Embryonic facial prominence (tissue), 1 donor: ENCODE measurements at regions not wholly inside any gene's neighbourhood (a gene's known extent, or its start where the extent isn't known, plus 50 kb on each side); places are given as distances from the start of the nearest gene placed in this dataset.
"Not testable (repeated sequence)": the region's sequence is repeated elsewhere in the genome, so short reads cannot be mapped to it uniquely, and the experiment has no call there.

ENCODE experiments used
- DNase-seq: peaks from one replicate; pipeline ENCODE4 v3.0.0-alpha.2; 2016; ENCODE audit errors: extremely low spot score

GRCh38 chr13:58488251-58488650 lies 856.7 kb downstream of the PCDH17 start:
- no peak for DNase-seq

GRCh38 chr13:58495668-58496067 lies 864.1 kb downstream of the PCDH17 start:
- no peak for DNase-seq

- no peak for DNase-seq
Measured at GRCh38 chr13:58500938-58501337, 869.4 kb downstream of the PCDH17 start.

- DNase-seq = not testable (repeated sequence)
Measured at GRCh38 chr13:58504202-58504700, 872.7 kb downstream of the PCDH17 start.

- DNase-seq = not testable (repeated sequence)
Measured at GRCh38 chr13:58505262-58505920, 873.8 kb downstream of the PCDH17 start.

GRCh38 chr13:58528351-58528750 lies 896.8 kb downstream of the PCDH17 start:
- no peak for DNase-seq

GRCh38 chr13:58531614-58532013 lies 900.1 kb downstream of the PCDH17 start:
- DNase-seq = no peak

GRCh38 chr13:58542530-58542929 lies 911.0 kb downstream of the PCDH17 start:
- DNase-seq = no peak

GRCh38 chr13:58547419-58547818 lies 915.9 kb downstream of the PCDH17 start:
- no peak for DNase-seq

- DNase-seq = no peak
Measured at GRCh38 chr13:58566176-58566575, 934.6 kb downstream of the PCDH17 start.

- DNase-seq = no peak
Measured at GRCh38 chr13:58573743-58574142, 942.2 kb downstream of the PCDH17 start.

- DNase-seq = no peak
Measured at GRCh38 chr13:58574791-58575190, 943.2 kb downstream of the PCDH17 start.

- no peak for DNase-seq
Measured at GRCh38 chr13:58579468-58579867, 947.9 kb downstream of the PCDH17 start.

- DNase-seq = no peak
Measured at GRCh38 chr13:58583966-58584365, 952.4 kb downstream of the PCDH17 start.

GRCh38 chr13:58584610-58585009 lies 953.1 kb downstream of the PCDH17 start:
- no peak for DNase-seq

- no peak for DNase-seq
Measured at GRCh38 chr13:58587183-58587582, 955.6 kb downstream of the PCDH17 start.

GRCh38 chr13:58592052-58592451 lies 960.5 kb downstream of the PCDH17 start:
- no peak for DNase-seq

GRCh38 chr13:58592786-58593185 lies 961.2 kb downstream of the PCDH17 start:
- DNase-seq = no peak

- no peak for DNase-seq
Measured at GRCh38 chr13:58594747-58595600, 963.4 kb downstream of the PCDH17 start.

- DNase-seq = no peak
Measured at GRCh38 chr13:58597552-58597951, 966.0 kb downstream of the PCDH17 start.

GRCh38 chr13:58598241-58598640 lies 966.7 kb downstream of the PCDH17 start:
- DNase-seq = no peak

- no peak for DNase-seq
Measured at GRCh38 chr13:58611117-58611516, 979.6 kb downstream of the PCDH17 start.
